Stimulated activated CD4-positive, alpha-beta T cell treated with anti-CD3 and anti-CD28 coated beads, Interleukin-15, amount 100 ng/mL, for 24 hours (primary cell): ENCODE measurements at regions not wholly inside any gene's neighbourhood (a gene's known extent, or its start where the extent isn't known, plus 50 kb on each side); places are given as distances from the start of the nearest gene placed in this dataset.
"Not testable (repeated sequence)": the region's sequence is repeated elsewhere in the genome, so short reads cannot be mapped to it uniquely, and the experiment has no call there.

ENCODE experiments used
- DNase-seq: peaks from one replicate; pipeline ENCODE4 v3.0.0-alpha.2; 2020

DNA sequence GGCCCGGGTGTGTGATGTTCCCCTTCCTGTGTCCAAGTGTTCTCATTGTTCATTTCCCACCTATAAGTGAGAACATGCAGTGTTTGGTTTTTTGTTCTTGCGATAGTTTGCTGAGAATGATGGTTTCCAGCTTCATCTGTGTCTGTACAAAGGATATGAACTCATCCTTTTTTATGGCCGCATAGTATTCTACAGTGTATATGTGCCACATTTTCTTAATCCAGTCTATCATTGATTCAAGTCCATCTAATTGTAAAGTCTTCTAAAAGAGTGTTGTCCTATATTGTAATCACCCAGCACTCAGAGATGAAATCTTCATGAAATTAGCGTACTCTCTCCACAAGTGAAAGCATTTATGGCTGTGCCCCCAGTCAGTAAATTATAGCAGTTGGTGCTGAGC, 1096.6 kb downstream of the UQCRFS1 start:
- DNase-seq, result not testable (repeated sequence)

DNA sequence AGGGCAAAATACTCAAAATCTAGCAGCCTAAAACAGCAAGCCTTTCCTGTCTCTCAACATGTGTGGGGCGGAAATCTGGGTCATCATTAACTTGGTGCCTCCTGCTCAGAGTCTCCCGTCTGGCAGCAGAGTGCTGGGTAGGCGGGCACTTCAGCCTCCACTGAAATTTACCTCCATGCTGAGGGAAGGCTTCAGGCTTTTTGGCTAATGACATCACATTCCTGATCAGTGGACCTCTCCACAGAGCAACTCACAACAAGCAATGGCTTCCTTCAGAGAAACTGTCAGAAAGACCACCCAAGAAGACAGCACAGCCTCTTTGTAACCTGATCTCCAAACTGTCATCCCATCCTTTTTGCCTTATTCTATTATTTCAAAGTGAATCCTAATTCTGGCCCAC, 1109.0 kb downstream of the UQCRFS1 start:
- DNase-seq, result no peak

DNA sequence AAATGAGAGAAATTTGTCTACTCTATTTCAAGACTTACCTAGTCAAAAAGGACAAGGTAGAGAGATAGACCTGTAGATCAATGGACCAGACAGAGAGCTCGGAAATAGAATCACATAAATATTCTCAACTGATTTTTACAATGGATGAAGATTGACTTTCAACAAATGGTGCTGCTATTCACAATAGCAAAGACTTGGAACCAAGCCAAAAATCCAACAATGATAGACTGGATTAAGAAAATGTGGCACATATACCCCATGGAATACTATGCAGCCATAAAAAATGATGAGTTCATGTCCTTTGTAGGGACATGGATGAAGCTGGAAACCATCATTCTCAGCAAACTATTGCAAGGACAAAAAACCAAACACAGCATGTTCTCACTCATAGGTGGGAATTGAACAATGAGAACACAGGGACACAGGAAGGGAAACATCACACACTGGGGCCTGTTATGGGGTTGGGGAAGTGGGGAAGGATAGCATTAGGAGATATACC, 1128.2 kb downstream of the UQCRFS1 start:
- not testable (repeated sequence) for DNase-seq

DNA sequence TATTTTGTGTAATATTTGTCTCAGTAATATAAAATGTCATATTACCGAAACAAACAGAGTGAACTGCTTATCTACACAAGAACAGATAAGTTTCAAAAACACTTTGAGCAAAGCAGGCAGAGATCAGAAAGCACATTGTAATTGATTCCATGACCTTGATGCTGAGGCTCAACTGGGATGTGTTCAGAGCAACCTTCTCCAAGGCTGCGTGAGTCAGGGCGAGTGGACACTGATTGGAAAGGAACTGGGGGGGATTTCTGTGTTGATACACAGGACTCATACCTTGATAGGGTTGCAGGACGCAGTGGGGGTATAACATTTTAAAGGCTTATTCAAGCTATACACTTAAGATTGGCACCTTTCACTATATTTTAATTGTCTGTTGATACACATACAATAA, 1136.3 kb downstream of the UQCRFS1 start:
- no peak for DNase-seq

DNA sequence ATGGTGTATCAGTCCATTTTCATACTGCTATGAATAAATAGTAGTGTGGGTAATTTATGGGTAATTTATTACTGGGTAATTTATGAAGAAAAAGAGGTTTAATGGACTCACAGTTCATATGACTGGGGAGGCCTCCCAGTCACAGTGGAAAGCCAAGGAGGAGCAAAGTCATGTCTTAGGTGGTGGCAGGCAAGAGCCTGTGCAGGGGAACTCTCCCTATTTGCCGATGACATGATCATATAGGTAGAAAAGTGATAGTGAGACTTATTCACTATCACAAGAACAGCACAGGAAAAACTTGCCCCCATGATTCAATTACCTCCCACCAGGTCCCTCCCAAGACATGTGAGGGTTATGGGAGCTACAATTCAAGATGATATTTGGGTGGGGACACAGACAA, 1137.7 kb downstream of the UQCRFS1 start:
- no peak for DNase-seq

DNA sequence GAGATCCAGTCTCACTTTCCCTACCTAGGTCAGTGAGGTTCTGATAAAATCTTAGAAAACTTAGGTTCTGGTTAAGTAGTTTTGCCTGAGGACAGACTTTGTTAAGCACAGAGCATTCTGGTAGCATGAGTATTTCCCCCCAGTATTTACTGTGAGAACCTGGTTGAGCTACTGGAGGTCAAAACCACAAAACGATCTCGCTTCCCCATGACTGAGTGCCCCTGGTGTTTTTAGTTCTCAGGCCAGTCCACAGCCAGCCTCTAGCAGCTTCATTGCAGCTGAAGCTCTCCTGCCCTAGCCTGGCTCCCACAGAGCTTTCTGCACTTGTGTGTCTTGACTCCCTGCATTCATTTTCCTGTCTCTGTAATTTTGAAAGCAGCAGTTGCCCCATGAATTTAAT, 1138.2 kb downstream of the UQCRFS1 start:
- no peak for DNase-seq

DNA sequence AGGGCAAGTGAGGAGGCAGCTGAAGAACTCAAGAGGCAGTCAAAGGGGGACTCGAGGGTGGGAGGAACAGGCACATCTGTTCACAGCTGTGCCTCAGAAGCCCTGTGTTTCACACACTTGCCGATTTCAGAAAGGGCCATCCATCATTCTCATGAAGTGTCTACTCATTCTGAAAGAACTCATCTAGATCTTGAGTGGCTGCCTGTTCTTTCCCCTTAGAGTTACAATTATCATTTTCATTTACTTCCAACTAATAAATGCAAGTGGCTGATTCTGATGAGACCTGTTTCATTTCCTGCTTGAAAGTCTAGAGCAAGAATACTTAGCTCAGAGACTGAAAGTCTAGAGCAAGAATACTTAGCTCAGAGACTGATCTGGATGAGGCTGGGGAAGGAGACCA, 1145.1 kb downstream of the UQCRFS1 start:
- no peak for DNase-seq

DNA sequence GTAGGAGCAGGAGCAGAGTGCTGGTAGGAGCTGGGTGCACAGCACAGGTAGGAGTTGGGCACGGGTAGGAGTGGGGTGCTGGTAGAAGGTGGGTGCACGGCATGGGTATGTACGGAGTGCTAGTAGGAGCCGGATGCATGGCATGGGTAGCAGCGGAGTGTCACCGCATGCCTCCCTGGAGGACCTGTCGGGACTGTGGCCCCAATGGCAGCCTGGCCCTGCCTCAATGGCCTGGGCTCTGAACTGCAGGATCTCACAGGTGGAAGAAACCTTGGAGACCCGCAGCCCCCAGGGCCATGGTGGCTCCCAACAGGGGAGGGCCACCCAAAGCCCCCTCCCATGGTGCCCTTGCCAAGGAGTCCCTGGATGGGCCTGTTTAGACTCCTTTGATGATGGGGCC, 1146.0 kb downstream of the UQCRFS1 start:
- DNase-seq, result no peak

DNA sequence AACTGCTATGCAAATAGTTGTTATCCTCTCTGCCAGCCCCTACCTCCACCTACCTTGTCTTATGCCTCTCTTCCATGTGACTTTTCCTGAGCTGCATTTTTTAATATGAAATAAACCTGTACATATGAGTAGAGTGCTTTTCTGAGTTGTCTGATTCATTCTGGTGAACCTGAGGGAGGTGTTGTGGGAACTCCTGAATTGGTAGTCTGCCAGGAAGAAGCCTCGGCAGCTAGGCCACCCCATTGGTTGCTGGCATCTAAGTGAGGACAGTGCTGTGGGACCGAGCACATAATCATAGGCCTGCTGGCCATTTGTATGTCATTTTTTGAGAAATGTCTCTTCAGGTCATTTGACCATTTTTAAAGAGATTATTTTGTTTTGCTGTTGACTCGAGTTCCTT, 1146.8 kb downstream of the UQCRFS1 start:
- no peak for DNase-seq

DNA sequence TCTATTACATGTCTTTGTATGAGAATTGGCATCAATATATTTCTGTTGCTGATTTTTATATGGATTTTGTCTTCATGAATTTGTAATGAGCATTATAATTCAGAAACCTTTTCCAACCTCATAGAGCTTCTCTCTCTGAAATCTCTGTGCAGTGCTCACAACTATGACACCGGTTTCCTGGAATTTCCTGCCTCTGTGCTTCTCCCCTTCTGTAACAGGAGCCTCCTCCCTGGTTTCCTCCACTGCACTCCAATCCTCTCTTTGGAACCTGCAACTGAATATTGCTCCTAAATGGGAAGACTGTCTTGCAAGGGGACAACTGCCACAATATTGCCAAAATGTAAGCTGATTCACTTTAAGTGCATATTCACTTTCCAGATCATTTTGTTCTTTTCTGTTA, 1147.9 kb downstream of the UQCRFS1 start:
- DNase-seq, result no peak

DNA sequence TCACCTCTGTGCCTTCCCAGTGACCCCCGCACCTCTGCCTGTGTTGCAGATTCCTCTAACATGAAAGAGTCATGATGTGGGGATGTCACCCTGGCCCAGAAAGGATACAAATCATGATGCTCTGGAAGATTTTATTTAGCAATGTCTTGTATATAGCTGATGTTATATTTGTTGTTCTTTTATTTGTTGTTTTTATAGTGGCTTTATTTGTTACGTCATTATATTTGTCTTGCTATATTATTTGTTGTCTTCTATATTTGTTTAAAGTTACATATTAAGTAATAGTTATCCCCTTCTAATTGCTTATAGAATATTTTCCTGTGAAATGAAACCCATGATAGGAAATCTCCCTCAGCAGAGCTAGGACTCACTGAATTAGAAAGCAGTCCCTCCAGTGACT, 1149.2 kb downstream of the UQCRFS1 start:
- no peak for DNase-seq

DNA sequence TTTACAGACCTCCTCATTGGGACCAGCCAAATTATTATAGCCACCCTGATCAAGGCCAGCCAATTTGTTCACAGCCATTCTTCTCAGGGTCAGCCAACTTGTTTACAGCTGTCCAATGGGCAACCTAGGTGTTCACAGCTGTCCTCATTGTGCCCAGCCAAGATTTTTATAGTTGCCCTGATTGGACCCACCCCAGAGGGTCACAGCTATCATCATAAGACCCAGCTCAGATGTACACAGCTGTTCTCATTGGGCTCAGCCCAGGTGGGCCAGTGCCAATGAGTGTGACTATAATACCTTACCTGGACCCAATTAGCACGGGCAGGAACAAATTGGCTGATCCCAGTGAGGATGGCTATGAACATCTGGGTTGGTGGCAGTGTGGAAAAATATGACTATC, 1151.8 kb downstream of the UQCRFS1 start:
- DNase-seq, result no peak

DNA sequence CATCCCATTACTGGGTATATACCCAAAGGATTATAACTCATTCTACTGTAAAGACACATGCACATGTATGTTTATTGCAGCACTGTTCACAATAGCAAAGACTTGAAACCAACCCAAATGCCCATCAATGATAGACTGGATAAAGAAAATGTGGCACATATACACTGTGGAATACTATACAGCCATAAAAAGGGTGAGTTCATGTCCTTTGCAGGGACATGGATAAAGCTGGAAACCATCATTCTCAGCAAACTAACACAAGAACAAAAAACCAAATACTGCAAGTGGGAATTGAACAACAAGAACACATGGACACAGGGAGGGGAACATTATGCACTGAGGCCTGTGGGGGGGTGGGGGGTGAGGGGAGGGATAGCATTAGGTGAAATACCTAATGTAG, 1155.9 kb downstream of the UQCRFS1 start:
- DNase-seq, result not testable (repeated sequence)

DNA sequence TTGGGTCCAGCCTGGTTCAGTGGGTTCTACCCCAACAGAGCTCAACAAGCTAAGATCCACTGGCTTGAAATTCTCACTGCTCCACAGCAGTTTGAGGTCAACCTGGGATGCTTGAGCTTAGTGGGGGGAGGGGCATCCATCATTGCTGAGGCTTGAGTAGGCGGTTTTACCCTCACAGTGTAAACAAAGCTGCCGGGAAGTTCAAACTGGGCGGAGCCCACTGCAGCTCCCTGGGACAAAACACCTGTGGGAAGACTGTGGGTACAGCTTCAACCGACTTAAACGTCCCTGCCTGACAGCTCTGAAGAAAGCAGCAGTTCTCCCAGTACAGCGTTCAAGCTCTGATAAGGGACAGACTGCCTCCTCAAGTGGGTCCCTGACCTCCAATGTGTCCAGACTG, 1161.9 kb downstream of the UQCRFS1 start:
- no peak for DNase-seq

DNA sequence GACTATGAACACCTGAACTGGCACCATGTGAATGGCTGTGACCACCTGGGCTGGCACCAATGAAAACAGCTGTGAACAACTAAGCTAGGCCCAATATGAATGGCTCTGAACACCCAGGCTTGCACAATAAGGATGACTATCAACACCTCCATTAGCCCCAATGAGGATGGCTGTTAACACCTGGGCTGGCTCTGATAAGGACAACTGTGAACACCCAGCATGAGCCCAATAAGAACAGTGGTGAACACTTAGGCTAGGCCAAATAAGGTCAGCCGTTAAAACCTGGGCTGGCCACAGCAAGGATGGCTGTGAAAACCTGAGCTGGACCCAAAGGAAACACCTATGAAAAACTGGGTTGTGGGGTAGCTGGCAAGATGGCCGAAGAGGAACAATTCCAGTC, 1163.1 kb downstream of the UQCRFS1 start:
- DNase-seq, result no peak

DNA sequence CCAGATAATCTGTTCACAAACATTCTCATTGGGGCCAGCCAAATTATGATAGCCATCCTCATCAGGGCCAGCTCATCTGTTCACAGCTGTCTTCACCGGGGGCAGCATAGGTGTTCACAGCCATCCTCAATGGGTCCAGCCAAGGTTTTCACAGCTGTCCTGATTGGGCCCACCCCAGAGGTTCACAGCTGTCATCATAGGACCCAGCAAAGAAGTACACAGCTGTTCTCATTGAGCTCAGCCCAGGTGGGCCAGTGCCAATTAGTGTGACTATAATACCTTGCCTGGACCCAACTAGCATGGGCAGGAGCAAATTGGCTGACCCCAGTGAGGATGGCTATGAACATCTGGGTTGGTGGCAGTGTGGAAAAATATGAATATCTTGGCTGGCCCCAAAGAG, 1166.0 kb downstream of the UQCRFS1 start:
- no peak for DNase-seq

DNA sequence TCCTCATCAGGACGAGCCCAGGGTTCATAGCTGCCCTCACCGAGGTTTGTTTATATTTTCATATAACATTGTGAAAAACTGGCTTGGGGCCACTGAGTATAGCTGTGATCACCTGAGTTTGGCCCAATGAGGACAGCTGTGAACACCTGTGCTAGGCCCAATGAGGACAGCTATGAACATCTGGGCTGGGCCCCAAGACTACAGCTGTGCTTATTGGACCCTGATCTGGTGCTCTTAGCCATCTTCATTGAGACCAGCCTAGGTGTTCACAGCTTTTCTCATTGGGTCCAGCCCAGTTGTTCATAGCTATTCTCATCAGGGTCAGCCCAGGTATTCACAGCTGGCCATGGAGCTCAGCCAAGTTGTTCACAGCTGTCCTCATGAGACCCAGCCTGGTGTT, 1167.3 kb downstream of the UQCRFS1 start:
- DNase-seq, result no peak

DNA sequence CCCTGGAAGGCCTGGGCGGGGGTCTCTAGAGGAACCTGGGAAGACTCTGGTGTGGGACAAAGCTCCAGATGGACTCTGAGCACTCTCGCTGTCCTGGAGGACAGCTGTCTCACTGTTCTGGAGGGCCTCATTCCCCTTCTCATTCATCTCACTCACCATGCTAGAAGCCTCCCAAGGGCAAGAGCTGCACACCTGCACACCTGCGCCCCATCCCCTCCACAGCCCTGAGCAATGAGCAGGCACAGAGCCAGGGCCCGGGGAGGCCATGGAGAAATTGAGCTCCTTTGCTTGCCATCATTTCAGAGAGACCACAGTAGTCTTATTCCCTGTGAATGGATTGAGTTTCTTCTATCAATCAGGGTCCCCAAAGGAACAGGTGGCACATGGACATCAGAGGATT, 1168.5 kb downstream of the UQCRFS1 start:
- no peak for DNase-seq

DNA sequence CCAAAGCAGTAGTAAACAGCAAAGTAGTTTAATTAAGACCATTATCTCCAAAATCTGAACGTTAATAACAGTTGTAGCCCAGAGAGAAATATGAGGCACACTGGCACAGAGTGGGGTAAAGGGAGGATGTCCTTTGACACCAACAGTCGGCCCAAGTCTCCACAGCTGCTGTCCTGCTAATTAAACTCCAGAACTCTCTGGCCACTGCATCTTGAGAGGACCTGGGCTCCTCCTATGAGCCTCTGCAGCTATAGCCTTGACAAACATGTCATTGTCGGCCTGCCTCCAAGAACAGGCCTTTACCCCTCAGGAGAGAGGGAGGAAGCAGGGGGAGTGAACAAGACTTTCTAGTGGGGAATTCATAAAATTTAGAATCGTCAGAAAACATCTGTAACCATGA, 1170.4 kb downstream of the UQCRFS1 start:
- no peak for DNase-seq

DNA sequence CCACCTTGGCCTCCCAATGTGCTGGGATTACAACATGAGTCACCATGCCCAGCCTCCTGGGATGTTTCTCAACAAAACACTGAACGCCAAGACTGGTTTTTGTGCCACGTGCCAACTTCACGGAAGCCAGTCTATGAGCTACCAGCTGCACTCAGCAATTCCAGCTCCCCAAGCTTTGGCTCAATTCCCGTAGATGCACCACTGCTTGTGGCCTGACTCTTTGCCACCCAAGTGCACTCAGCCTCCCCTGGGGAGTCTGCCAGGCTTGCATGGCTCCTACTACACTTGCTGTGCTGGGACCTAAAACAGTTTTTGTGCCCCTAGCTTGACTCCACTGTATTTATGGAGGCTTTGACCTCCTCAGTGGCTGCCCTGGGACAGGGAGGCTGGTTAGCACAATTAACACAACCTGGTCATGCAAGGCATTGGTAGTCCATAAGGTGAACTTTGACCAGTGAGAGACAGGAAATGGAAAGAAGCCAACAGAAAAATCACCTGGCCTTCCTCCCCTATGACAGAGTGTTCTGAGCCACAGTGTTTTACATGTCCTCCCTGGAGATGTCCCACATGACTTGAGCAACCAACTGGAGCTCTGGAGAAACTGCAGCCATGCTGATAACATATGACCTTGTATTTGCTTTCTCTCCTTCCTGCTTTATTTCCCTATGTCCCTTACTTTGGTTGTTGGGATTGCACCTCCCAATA, 1173.1 kb downstream of the UQCRFS1 start:
- DNase-seq, result no peak

DNA sequence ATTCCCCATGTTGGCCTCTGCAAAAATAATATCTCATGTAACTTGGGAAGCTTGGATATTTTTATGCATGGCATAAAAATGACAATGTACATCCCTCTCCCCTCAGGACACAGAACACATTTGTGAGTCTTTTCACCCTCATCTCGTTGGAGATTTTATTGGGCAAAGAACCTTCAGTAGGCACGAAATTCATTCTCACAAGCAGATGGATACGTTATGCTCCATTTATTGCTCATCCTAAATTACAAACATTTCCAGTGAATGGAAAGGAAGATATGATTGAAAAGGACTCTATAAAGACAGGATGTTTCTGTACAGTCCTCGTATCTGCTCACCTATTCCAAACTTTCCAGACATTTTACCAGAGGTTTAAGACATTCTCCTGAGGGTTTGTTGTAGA, 1175.8 kb downstream of the UQCRFS1 start:
- DNase-seq, result no peak

DNA sequence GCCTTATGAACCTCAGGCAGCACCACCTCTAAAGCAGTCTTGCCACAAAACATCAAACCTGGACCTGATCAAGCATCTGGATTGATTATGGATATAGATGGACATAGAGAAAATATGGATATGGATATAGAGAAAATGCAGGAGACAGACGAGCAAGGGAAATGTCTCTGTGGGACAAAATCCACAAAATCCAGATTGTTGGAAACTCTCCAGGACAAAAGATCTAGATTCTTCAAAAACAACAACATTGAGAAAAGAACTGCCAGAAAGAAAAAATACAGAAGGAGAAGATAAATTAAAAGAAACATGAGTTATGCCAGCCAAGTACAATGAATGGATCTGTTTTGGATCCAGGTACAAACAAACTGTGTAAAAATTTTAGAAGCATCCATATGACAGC, 1176.5 kb downstream of the UQCRFS1 start:
- DNase-seq, result no peak

DNA sequence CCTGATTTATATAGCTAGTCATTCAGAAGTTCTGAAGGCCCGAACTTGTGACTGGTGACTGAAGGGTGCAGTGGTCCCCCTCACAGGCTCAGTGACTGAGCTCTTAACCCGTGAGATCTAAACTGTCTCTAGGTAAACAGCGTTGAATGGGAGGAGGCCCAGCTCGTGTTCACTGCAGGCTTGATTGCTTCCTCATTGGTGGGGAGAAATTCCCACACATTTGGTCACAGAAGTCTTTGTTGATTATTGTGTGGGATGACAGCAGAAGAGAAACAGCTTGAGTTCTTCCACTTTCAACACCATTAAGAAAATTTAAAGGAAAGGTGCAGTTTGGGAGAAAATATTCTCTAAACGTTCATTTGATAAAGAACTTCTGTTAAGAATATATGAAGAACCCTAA, 1178.0 kb downstream of the UQCRFS1 start:
- DNase-seq, result no peak

DNA sequence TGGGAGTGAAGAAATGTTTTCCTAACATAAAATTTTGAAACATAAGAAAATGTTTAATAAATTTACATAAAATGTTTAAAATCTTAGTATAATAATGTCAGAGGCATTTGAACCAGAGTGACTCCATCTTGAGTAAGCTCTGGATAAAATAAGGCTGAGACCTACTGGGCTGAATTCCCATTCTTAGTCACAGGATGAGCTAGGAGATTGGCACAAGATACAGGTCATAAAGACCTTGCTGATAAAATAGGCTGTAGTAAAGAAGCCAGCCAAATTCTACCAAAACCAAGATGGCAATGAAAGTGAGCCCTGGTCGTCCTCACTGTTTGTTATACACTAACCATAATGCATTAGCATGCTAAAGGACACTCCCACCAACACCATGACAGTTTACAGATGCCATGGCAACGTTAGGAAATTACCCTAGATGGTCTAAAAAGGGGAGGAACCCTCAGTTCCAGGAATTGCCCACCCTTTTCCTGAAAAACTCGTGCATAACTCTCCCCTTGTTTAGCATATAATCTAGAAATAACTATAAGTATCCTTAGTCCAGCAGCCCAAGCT, 1184.0 kb downstream of the UQCRFS1 start:
- DNase-seq, result no peak

DNA sequence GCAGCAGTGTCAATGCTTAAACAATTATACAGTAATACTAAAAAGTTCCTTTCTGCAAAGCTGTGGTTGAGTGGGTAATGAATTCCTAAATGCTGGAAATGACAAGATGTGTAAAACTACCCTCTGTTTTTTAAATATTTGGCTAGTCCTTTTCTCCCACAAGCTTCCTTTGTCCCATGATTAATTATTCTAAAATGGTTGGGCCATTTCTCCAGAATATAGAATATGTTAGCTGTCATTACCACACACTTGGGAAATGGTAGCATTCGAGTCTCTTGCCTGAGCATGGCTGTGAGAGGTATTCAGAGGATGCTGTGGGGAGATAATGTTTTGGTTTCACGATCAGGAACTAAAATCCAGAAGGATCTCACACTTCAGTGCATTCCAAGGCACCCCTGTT, 1185.8 kb downstream of the UQCRFS1 start:
- no peak for DNase-seq
